Endothelial cell of umbilical vein (primary cell): ENCODE measurements at regions not wholly inside any gene's neighbourhood (a gene's known extent, or its start where the extent isn't known, plus 50 kb on each side); places are given as distances from the start of the nearest gene placed in this dataset.
A peak's percentile ranks its signal among the peaks of the same experiment; 100 is the strongest.

Experiments used
- BruUV-seq: library from RNA; stranded (reverse); fragments of 400-500 nt; replicated peaks from 2 replicates; lab custom pipeline; 2021; lab: Mats Ljungman, UMichigan
- CTCF ChIA-PET: fragments of 300-600, 350-600 bp; sonication (Branson Sonifier 250); formaldehyde crosslinking; loops from one replicate; lab custom pipeline; 2021; ENCODE audit warnings: antibody characterized with exemption, inconsistent platforms; lab: Charles Lee
- POLR2A ChIA-PET: fragments of 300-600, 350-600 bp; sonication (Branson Sonifier 250); formaldehyde crosslinking; loops from one replicate; lab custom pipeline; 2021; ENCODE audit warnings: antibody characterized with exemption, inconsistent platforms; lab: Charles Lee
- DNase-seq: peaks from one replicate; pipeline ENCODE4 v3.0.0-alpha.2; 2011; ENCODE audit warnings: low read depth, low spot score
- FAIRE-seq: peaks from 2 replicates; lab custom pipeline; 2011; peaks lifted over from hg19 to GRCh38; lab: Jason Lieb, UNC
- H2AFZ ChIP-seq: 2 replicates; pipeline ENCODE4 v1.6.0; 2012; ENCODE audit warnings: low read depth, low read length, control low read depth, inconsistent platforms
- H3K27ac ChIP-seq: 2 replicates; pipeline ENCODE4 v1.5.1; 2011; ENCODE audit warnings: low read depth, mild to moderate bottlenecking, control low read depth, low read length, moderate library complexity; ENCODE audit not compliant: insufficient read depth
- H3K27me3 ChIP-seq, 2 experiments: 2 replicates each; pipeline versions ENCODE4 v1.6.0 to v1.6.1; 2011; ENCODE audit warnings: low read length in 2 of 2, mixed read lengths in 1 of 2; ENCODE audit not compliant: control insufficient read depth in 2 of 2, insufficient read depth in 2 of 2
- H3K36me3 ChIP-seq, 2 experiments: 2 replicates in 1 of 2; 3 replicates in 1 of 2; pipeline ENCODE4 v1.5.1; 2011; ENCODE audit warnings: low read length in 2 of 2, mild to moderate bottlenecking in 1 of 2, moderate library complexity in 1 of 2; ENCODE audit not compliant: control insufficient read depth in 2 of 2, insufficient read depth in 2 of 2; ENCODE audit errors: extremely low read depth in 1 of 2
- H3K4me1 ChIP-seq: 3 replicates; pipeline ENCODE4 v1.5.1; 2011; ENCODE audit warnings: mild to moderate bottlenecking, low read length; ENCODE audit not compliant: control insufficient read depth, insufficient read depth; ENCODE audit errors: extremely low read depth
- H3K4me2 ChIP-seq: 2 replicates; pipeline ENCODE4 v1.6.1; 2011; ENCODE audit warnings: low read length, control low read depth, mixed read lengths; ENCODE audit not compliant: insufficient read depth
- H3K4me3 ChIP-seq, 3 experiments: fragments of 200-600 bp in 1 of 3; sonication (generic), shearing (Covaris generic) in 1 of 3; replicated peaks in 1 of 3; 2 replicates each; pipeline ENCODE4 v1.5.1; 2011 to 2016; ENCODE audit warnings: control low read depth in 3 of 3, low read length in 3 of 3, mild to moderate bottlenecking in 2 of 3, inconsistent platforms in 1 of 3, low read depth in 1 of 3, moderate library complexity in 1 of 3; ENCODE audit not compliant: insufficient read depth in 1 of 3
- H3K79me2 ChIP-seq: 2 replicates; pipeline ENCODE4 v1.6.0; 2012; ENCODE audit warnings: low read length, inconsistent platforms; ENCODE audit not compliant: control insufficient read depth, insufficient read depth
- H3K9ac ChIP-seq: replicated peaks from 2 replicates; pipeline ENCODE3; 2011; ENCODE audit warnings: low read length, control low read depth; ENCODE audit not compliant: insufficient read depth; ENCODE audit errors: extremely low read depth
- H3K9me1 ChIP-seq: replicated peaks from 3 replicates; pipeline ENCODE4 v1.6.0; 2011; ENCODE audit warnings: mild to moderate bottlenecking, low read length; ENCODE audit not compliant: control insufficient read depth, insufficient read depth; ENCODE audit errors: extremely low read depth
- H3K9me3 ChIP-seq: replicated peaks from 2 replicates; pipeline ENCODE4 v1.5.1; 2012; ENCODE audit warnings: low read length, inconsistent platforms; ENCODE audit not compliant: control insufficient read depth, insufficient read depth
- H4K20me1 ChIP-seq: replicated peaks from 2 replicates; pipeline ENCODE3; 2011; ENCODE audit warnings: mild to moderate bottlenecking, low read length; ENCODE audit not compliant: control insufficient read depth, insufficient read depth; ENCODE audit errors: extremely low read depth
- EZH2 ChIP-seq: IDR thresholded peaks from 2 replicates; pipeline ENCODE4 v1.6.1; 2012; ENCODE audit warnings: borderline replicate concordance, low read depth, mild to moderate bottlenecking, moderate library complexity, low read length, inconsistent platforms; ENCODE audit not compliant: severe bottlenecking
- FOS ChIP-seq: IDR thresholded peaks from 2 replicates; pipeline ENCODE4 v1.6.1; 2011; ENCODE audit warnings: mild to moderate bottlenecking, low read length, moderate library complexity, borderline replicate concordance; ENCODE audit not compliant: insufficient read depth
- GATA2 ChIP-seq: IDR thresholded peaks from 2 replicates; pipeline ENCODE4 v1.7.0; 2011; ENCODE audit warnings: low read depth, mild to moderate bottlenecking, moderate library complexity, mixed read lengths, low read length; ENCODE audit not compliant: insufficient read length, insufficient read depth
- JUN ChIP-seq: IDR thresholded peaks from 2 replicates; pipeline ENCODE4 v1.6.1; 2011; ENCODE audit warnings: borderline replicate concordance, low read depth; ENCODE audit not compliant: insufficient read length, insufficient read depth
- MYC ChIP-seq: IDR thresholded peaks from one replicate; pipeline ENCODE4 v1.6.1; 2011; ENCODE audit warnings: mild to moderate bottlenecking, low read depth, low read length
- POLR2A ChIP-seq: IDR thresholded peaks from 2 replicates; pipeline ENCODE4 v1.6.1; 2012; ENCODE audit warnings: low read depth, mild to moderate bottlenecking, control low read depth, low read length
- POLR2AphosphoS5 ChIP-seq: IDR thresholded peaks from 2 replicates; pipeline ENCODE4 v1.6.1; 2012; ENCODE audit warnings: low read depth, mild to moderate bottlenecking, control low read depth, low read length, moderate library complexity; ENCODE audit not compliant: insufficient read depth
- dilution Hi-C: fragments of 300-500 bp; cut with MboI; formaldehyde crosslinking; loops from one replicate; pipeline ENCODE4 v1.15.0; 2019; ENCODE audit warnings: low sequenced_read_pairs; ENCODE audit not compliant: extremely low pct_ligation_motif_present
- intact Hi-C: fragments of 100-400 bp; cut with micrococcal nuclease; formaldehyde crosslinking; loops from one replicate; pipeline ENCODE4 v1.10.0; 2022
- TF ChIP-seq, protein P1 (sequence below): IDR thresholded peaks from 2 replicates; pipeline ENCODE4 v1.6.1; 2011; ENCODE audit not compliant: insufficient read depth, insufficient read length
- TF ChIP-seq, protein P2 (sequence below), 2 donors: IDR thresholded peaks; 1 replicate in 1 of 2; 2 replicates in 1 of 2; pipeline ENCODE4 v1.5.1; 2011; ENCODE audit warnings: low read length in 2 of 2, mild to moderate bottlenecking in 2 of 2, moderate library complexity in 2 of 2, control low read depth in 1 of 2, inconsistent platforms in 1 of 2, low read depth in 1 of 2; ENCODE audit not compliant: insufficient read depth in 1 of 2; ENCODE audit errors: extremely low read depth in 1 of 2

DNA sequence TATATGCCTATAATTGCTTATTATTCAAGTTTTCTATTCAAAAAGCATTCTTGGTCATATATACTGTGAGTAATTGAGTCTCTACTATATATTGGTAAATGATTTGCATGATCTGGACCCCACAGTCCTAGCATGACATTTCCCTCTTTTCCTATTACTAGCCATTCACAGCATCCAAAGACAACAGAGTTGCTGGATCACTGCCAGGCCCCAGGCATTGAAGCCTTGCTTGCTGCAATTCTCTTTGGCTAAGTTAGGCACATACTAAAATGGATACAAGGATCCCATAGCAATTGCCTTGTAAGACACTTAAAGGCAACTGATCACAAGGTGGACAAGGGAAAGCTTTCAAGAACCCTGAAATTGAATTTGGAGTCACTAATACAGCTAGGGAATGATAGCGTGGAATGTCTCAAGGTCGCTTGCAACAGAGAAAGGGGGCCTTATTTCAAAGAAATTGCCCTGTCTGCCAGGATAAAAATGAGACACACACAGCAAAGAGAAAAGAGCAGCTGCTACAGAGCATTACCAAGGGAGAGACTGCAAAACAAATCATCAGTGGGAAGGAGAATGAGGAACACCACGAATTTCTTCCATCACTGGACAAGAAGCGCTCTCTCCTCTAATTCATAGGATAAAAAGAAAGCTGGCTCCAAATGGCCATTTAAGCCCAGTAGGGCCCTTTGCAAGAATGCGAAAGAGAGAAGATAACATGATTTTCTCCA, 77.1 kb upstream of the EPHA4 start:
- Histone ChIP-seq H3K27me3 (peaks cover 0 to 1% of the 10 kb centered on the region in 2 experiments), H2AFZ (no peak overlapping the region), H4K20me1 (no peaks in the 10 kb centered on the region), H3K4me2 (no peak overlapping the region), H3K36me3 (no peaks in the 10 kb centered on the region), H3K9me1 (no peaks in the 10 kb centered on the region), H3K4me1 (peaks cover 4% of the 10 kb centered on the region), H3K27ac (no peak overlapping the region), H3K79me2 (no peaks in the 10 kb centered on the region), H3K9ac (no peak overlapping the region), H3K4me3 (no peak overlapping the region), H3K9me3 (no peaks in the 10 kb centered on the region)
- POLR2A ChIA-PET = no interaction called here
- dilution Hi-C loops = no loop called here
- peak; percentile 80 for DNase-seq
- FAIRE-seq = no peak
- intact Hi-C loops = no loop called here
- CTCF ChIA-PET = no interaction called here
- TF ChIP-seq, protein P1, sequence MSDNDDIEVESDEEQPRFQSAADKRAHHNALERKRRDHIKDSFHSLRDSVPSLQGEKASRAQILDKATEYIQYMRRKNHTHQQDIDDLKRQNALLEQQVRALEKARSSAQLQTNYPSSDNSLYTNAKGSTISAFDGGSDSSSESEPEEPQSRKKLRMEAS = no peak
- TF ChIP-seq JUN (no peak), POLR2AphosphoS5 (no peak), MYC (no peak), GATA2 (no peak), POLR2A (no peak), FOS (no peak), EZH2 (no peak)
- TF ChIP-seq, protein P2, sequence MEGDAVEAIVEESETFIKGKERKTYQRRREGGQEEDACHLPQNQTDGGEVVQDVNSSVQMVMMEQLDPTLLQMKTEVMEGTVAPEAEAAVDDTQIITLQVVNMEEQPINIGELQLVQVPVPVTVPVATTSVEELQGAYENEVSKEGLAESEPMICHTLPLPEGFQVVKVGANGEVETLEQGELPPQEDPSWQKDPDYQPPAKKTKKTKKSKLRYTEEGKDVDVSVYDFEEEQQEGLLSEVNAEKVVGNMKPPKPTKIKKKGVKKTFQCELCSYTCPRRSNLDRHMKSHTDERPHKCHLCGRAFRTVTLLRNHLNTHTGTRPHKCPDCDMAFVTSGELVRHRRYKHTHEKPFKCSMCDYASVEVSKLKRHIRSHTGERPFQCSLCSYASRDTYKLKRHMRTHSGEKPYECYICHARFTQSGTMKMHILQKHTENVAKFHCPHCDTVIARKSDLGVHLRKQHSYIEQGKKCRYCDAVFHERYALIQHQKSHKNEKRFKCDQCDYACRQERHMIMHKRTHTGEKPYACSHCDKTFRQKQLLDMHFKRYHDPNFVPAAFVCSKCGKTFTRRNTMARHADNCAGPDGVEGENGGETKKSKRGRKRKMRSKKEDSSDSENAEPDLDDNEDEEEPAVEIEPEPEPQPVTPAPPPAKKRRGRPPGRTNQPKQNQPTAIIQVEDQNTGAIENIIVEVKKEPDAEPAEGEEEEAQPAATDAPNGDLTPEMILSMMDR (IDR thresholded peaks at IDR 0.05; ENCODE audit: extremely low read depth in 1 of 2, insufficient read depth in 1 of 2, low read depth in 1 of 2, low read length in 2 of 2) = no peak
- BruUV-seq = no TSS peak
